ENCODE measurements at regions not wholly inside any gene's neighbourhood (a gene's known extent, or its start where the extent isn't known, plus 50 kb on each side); places are given as distances from the start of the nearest gene placed in this dataset.
"Not testable (repeated sequence)": the region's sequence is repeated elsewhere in the genome, so short reads cannot be mapped to it uniquely, and the experiment has no call there.

DNA sequence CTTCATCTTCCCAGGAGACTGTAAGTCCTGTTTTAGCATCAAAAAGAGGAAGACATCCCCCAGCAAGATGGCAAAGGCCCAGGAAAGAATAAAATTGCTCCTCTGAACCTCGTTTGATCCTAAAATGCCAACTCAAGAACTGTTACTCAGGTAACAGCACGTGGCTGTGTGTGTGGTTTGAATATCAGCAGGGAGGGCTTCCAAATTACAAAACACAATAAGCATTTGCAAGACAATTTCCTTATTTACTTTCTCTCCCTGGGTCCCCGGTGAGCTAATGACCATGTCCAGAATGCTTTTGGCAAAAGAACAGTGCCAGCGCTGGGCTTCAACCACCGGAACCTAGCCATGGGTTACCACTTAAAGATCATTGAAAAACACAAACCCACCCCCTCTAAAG, 163.6 kb downstream of the C1D start:
- no peaks in the 10 kb centered on the region for H3K36me3 ChIP-seq (ENCODE audit: low read depth)
- ATAC-seq (ENCODE audit: low read depth) (no peak), DNase-seq (ENCODE audit: low spot score) (no peak)
- no peaks in the 10 kb centered on the region for H3K27me3 ChIP-seq (ENCODE audit: insufficient read depth, poor library complexity, severe bottlenecking)
- H3K27ac ChIP-seq (ENCODE audit: poor library complexity, severe bottlenecking), result no peak overlapping the region
- H3K4me3 ChIP-seq (ENCODE audit: severe bottlenecking), result no peak overlapping the region
- H3K4me1 ChIP-seq (ENCODE audit: insufficient read depth, poor library complexity, severe bottlenecking), result no peaks in the 10 kb centered on the region
- TF ChIP-seq, protein P1, sequence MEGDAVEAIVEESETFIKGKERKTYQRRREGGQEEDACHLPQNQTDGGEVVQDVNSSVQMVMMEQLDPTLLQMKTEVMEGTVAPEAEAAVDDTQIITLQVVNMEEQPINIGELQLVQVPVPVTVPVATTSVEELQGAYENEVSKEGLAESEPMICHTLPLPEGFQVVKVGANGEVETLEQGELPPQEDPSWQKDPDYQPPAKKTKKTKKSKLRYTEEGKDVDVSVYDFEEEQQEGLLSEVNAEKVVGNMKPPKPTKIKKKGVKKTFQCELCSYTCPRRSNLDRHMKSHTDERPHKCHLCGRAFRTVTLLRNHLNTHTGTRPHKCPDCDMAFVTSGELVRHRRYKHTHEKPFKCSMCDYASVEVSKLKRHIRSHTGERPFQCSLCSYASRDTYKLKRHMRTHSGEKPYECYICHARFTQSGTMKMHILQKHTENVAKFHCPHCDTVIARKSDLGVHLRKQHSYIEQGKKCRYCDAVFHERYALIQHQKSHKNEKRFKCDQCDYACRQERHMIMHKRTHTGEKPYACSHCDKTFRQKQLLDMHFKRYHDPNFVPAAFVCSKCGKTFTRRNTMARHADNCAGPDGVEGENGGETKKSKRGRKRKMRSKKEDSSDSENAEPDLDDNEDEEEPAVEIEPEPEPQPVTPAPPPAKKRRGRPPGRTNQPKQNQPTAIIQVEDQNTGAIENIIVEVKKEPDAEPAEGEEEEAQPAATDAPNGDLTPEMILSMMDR (IDR thresholded peaks at IDR 0.05; ENCODE audit: poor library complexity, severe bottlenecking), result no peak
- H3K9me3 ChIP-seq (ENCODE audit: severe bottlenecking), result no peaks in the 10 kb centered on the region

DNA sequence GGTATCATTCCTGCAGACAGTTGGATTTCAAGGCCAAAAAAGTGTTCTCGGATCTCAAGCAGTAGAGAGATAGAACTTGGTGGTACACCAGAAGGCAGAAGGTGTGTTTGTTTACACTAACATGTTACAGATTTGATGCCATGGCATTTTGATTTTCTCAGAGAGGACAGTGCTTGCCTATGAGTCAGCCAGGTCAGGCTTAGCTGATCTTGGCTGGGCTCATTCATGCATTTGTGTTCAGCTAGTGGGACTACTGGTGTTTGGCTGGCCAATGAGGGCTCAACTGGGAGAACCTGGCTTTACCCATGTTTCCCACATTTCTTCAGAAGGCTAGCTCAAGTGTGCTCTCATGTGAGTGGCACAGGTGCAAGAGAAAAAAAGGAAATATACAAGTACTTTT, 162.0 kb downstream of the C1D start:
- Histone ChIP-seq H3K4me1 (ENCODE audit: insufficient read depth, poor library complexity, severe bottlenecking) (no peaks in the 10 kb centered on the region), H3K27ac (ENCODE audit: poor library complexity, severe bottlenecking) (no peak overlapping the region), H3K36me3 (ENCODE audit: low read depth) (no peaks in the 10 kb centered on the region), H3K27me3 (ENCODE audit: insufficient read depth, poor library complexity, severe bottlenecking) (no peaks in the 10 kb centered on the region), H3K4me3 (ENCODE audit: severe bottlenecking) (no peak overlapping the region), H3K9me3 (ENCODE audit: severe bottlenecking) (no peaks in the 10 kb centered on the region)
- TF ChIP-seq, protein P1 (IDR thresholded peaks at IDR 0.05; ENCODE audit: poor library complexity, severe bottlenecking), result no peak
- DNase-seq (ENCODE audit: low spot score), result no peak
- ATAC-seq (ENCODE audit: low read depth), result no peak

DNA sequence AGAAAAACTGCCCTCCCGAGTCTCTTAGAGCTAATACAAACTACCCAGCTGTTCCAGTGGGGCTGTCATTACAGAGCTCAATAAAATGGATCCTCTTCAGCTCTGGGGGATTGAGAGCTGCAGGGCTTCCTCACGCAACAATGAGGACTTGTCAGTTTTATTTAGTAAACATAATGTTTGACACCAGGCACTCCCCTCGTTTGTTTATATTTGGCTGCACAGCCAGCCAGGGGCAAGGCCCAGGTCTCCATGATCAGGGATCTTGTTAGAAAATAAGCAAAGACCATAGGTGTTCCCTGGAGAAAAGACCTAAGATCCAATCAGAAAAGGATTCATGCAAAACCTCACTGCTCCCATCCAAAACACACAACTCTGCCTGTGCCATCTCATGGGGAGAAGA, 158.2 kb downstream of the C1D start:
- no peaks in the 10 kb centered on the region for H3K4me1 ChIP-seq (ENCODE audit: insufficient read depth, poor library complexity, severe bottlenecking)
- H3K27ac ChIP-seq (ENCODE audit: poor library complexity, severe bottlenecking), result no peak overlapping the region
- H3K4me3 ChIP-seq (ENCODE audit: severe bottlenecking), result no peak overlapping the region
- no peaks in the 10 kb centered on the region for H3K36me3 ChIP-seq (ENCODE audit: low read depth)
- H3K27me3 ChIP-seq (ENCODE audit: insufficient read depth, poor library complexity, severe bottlenecking), result no peaks in the 10 kb centered on the region
- DNase-seq (ENCODE audit: low spot score), result no peak
- no peaks in the 10 kb centered on the region for H3K9me3 ChIP-seq (ENCODE audit: severe bottlenecking)
- TF ChIP-seq, protein P1 (IDR thresholded peaks at IDR 0.05; ENCODE audit: poor library complexity, severe bottlenecking), result no peak
- ATAC-seq (ENCODE audit: low read depth), result no peak

DNA sequence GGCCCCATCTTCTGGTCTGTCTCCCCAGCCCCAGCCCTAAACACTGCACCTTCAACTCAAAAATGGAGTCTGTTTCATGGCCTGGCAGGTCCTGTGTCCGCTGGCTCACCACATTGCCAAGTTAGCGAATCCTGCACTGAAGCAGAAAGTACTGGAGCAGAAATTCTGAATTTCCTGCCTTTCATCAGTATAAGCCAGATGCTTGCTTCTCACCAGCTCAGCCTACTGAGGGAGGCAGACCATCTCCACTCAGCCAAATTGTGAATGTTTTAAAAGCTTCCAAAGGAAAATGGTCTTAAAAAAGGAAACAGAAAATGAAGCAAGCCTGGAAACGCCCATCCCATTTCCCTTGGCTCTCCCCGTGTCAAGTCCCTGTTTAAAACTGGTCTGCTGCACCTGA, 157.8 kb downstream of the C1D start:
- H3K9me3 ChIP-seq (ENCODE audit: severe bottlenecking), result no peaks in the 10 kb centered on the region
- ATAC-seq (ENCODE audit: low read depth) (no peak), DNase-seq (ENCODE audit: low spot score) (no peak)
- no peaks in the 10 kb centered on the region for H3K4me1 ChIP-seq (ENCODE audit: insufficient read depth, poor library complexity, severe bottlenecking)
- no peaks in the 10 kb centered on the region for H3K36me3 ChIP-seq (ENCODE audit: low read depth)
- H3K27me3 ChIP-seq (ENCODE audit: insufficient read depth, poor library complexity, severe bottlenecking), result no peaks in the 10 kb centered on the region
- H3K4me3 ChIP-seq (ENCODE audit: severe bottlenecking), result no peak overlapping the region
- no peak overlapping the region for H3K27ac ChIP-seq (ENCODE audit: poor library complexity, severe bottlenecking)
- TF ChIP-seq, protein P1 (IDR thresholded peaks at IDR 0.05; ENCODE audit: poor library complexity, severe bottlenecking), result no peak

DNA sequence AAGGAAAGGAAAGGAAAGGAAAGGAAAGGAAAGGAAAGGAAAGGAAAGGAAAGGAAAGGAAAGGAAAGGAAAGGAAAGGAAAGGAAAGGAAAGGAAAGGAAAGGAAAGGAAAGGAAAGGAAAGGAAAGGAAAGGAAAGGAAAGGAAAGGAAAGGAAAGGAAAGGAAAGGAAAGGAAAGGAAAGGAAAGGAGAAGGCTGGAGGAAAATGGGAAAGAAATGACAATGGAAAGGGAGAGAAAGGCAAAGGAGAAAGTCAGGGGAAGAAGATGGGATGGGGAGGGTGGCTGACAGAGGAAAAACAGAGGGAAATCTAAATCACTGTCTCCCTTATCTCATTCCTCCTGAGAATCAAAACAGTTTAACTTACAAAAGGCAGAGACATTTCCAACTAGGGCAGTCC, 156.3 kb downstream of the C1D start:
- not testable (repeated sequence) for H3K36me3 ChIP-seq (ENCODE audit: low read depth)

More for the DNA sequence above, 156.3 kb downstream of the C1D start:
- not testable (repeated sequence) for H3K4me3 ChIP-seq (ENCODE audit: severe bottlenecking); H3K27me3 ChIP-seq (ENCODE audit: insufficient read depth, poor library complexity, severe bottlenecking); DNase-seq (ENCODE audit: low spot score); ATAC-seq (ENCODE audit: low read depth); H3K9me3 ChIP-seq (ENCODE audit: severe bottlenecking); H3K4me1 ChIP-seq (ENCODE audit: insufficient read depth, poor library complexity, severe bottlenecking); H3K27ac ChIP-seq (ENCODE audit: poor library complexity, severe bottlenecking)

Data from RWPE2 (cell line).